HepG2 (cell line): ENCODE measurements at regions not wholly inside any gene's neighbourhood (a gene's known extent, or its start where the extent isn't known, plus 50 kb on each side); places are given as distances from the start of the nearest gene placed in this dataset.

Experiments
- HOXA3 ChIP-seq: sonication (generic); formaldehyde crosslinking; IDR thresholded peaks from 2 replicates; pipeline ENCODE4 v1.5.0; 2020; ENCODE audit warnings: missing genetic modification reagents
- KLF16 ChIP-seq, 2 experiments: sonication (generic) in 1 of 2; formaldehyde crosslinking in 1 of 2; IDR thresholded peaks; 2 replicates each; pipeline versions ENCODE4 v1.6.1 to v1.8.0; 2016 to 2023; ENCODE audit warnings: missing genetic modification reagents in 2 of 2, missing compliant biosample characterization in 1 of 2
- NFKBIZ ChIP-seq: IDR thresholded peaks from 2 replicates; pipeline ENCODE4 v1.6.1; 2018; ENCODE audit warnings: missing genetic modification reagents, missing compliant biosample characterization
- ZBTB21 ChIP-seq: sonication (generic); formaldehyde crosslinking; IDR thresholded peaks from 2 replicates; pipeline ENCODE4 v1.4.0; 2020; ENCODE audit warnings: missing genetic modification reagents
- ZNF614 ChIP-seq: IDR thresholded peaks from 2 replicates; pipeline ENCODE4 v1.6.1; 2018; ENCODE audit warnings: missing biosample characterization, missing genetic modification reagents, inconsistent platforms, borderline replicate concordance
- TF ChIP-seq, protein P1 (sequence below): sonication (generic); formaldehyde crosslinking; IDR thresholded peaks from 2 replicates; pipeline ENCODE4 v1.4.0; 2020; ENCODE audit warnings: mild to moderate bottlenecking, missing genetic modification reagents
- TF ChIP-seq, protein P2 (sequence below): sonication (generic); formaldehyde crosslinking; IDR thresholded peaks from 2 replicates; pipeline ENCODE4 v1.5.1; 2020; ENCODE audit warnings: mild to moderate bottlenecking, missing genetic modification reagents, borderline replicate concordance

DNA sequence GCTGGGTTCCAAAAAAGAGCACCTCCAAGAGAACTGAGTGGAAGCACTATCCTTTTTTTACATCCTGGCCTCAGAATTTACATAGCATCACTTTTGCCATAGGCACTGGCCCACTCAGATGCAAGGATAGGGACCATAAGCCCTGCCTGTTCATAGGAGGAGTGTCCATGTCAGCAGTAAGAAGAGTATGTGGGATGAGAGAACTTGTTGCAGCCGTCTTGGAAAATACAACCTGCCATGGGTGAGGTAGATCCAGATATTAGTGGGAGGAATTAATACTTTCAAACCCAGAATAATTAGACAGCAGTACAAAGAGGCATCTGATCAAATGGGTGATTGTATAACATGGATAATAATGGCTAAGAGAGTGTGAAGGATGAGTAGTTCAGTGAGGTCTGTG lies 110.7 kb upstream of the CELF4 start (continued):
- TF ChIP-seq HOXA3 (CRISPR knock-in tag) = no peak
- TF ChIP-seq ZBTB21 = no peak
- TF ChIP-seq NFKBIZ (CRISPR knock-in tag) = no peak
- TF ChIP-seq, protein P1, sequence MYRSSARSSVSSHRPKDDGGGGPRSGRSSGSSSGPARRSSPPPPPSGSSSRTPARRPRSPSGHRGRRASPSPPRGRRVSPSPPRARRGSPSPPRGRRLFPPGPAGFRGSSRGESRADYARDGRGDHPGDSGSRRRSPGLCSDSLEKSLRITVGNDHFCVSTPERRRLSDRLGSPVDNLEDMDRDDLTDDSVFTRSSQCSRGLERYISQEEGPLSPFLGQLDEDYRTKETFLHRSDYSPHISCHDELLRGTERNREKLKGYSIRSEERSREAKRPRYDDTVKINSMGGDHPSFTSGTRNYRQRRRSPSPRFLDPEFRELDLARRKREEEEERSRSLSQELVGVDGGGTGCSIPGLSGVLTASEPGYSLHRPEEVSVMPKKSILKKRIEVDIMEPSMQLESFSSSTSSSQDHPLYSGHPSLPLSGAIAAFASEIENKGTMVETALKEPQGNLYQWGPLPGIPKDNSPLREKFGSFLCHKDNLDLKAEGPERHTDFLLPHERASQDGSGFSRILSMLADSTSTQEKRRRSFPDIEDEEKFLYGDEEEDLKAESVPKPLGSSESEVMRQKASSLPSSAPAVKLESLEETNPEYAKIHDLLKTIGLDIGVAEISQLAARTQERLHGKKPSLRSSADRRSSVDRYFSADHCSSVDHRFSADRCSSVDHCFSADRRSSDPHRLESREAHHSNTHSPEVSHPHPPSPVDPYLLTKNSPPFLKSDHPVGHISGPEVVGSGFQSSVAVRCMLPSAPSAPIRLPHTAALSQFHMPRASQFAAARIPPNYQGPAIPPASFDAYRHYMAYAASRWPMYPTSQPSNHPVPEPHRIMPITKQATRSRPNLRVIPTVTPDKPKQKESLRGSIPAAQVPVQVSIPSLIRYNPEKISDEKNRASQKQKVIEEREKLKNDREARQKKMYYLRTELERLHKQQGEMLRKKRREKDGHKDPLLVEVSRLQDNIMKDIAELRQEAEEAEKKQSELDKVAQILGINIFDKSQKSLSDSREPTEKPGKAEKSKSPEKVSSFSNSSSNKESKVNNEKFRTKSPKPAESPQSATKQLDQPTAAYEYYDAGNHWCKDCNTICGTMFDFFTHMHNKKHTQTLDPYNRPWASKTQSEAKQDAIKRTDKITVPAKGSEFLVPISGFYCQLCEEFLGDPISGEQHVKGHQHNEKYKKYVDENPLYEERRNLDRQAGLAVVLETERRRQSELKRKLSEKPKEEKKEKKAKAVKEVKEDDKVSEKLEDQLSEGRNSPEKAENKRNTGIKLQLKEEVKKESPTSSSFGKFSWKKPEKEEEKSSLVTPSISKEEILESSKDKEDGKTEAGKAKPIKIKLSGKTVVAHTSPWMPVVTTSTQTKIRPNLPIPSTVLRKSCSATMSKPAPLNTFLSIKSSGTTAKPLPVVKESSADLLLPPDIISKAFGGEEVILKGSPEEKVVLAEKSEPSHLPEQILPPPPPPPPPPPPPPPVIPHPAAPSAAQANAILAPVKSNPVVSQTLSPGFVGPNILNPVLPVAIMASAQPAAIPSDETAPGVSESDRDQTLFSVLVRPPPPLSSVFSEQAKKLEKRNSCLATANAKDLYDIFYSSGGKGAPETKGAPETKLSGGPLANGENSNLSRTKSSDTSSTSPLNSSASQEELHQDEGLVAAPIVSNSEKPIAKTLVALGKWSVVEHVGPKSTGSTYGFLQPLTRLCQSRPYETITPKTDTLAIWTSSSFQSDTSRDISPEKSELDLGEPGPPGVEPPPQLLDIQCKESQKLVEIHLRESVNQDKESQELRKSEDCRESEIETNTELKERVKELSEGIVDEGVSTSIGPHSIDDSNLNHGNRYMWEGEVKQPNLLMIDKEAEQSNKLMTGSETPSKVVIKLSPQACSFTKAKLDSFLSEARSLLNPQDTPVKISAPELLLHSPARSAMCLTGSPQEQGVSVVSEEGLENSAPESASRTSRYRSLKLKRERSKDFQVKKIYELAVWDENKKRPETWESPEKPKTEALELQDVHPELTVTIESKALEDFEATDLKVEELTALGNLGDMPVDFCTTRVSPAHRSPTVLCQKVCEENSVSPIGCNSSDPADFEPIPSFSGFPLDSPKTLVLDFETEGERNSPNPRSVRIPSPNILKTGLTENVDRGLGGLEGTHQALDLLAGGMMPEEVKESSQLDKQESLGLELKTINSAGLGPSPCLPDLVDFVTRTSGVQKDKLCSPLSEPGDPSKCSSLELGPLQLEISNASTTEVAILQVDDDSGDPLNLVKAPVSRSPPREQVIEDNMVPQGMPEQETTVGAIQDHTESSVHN = no peak
- TF ChIP-seq, protein P2, sequence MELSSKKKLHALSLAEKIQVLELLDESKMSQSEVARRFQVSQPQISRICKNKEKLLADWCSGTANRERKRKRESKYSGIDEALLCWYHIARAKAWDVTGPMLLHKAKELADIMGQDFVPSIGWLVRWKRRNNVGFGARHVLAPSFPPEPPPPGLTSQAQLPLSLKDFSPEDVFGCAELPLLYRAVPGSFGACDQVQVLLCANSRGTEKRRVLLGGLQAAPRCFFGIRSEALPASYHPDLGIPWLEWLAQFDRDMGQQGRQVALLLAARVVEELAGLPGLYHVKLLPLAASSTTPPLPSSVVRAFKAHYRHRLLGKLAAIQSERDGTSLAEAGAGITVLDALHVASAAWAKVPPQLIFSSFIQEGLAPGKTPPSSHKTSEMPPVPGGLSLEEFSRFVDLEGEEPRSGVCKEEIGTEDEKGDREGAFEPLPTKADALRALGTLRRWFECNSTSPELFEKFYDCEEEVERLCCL = no peak
- TF ChIP-seq KLF16 (CRISPR knock-in tag; IDR thresholded peaks at IDR 0.05) = no peak
- TF ChIP-seq ZNF614 (CRISPR knock-in tag) = no peak
